Ramos (cell line): ENCODE measurements at regions not wholly inside any gene's neighbourhood (a gene's known extent, or its start where the extent isn't known, plus 50 kb on each side); places are given as distances from the start of the nearest gene placed in this dataset.

Experiments
- in situ Hi-C: fragments of 300-500 bp; cut with MboI; formaldehyde crosslinking; loops from one replicate; pipeline ENCODE4 v1.14.3; 2022; ENCODE audit warnings: low sequenced_read_pairs; ENCODE audit not compliant: unreplicated experiment

- in situ Hi-C loops, result no loop called here
Measured at GRCh38 chr1:95951371-95952102, 717.5 kb downstream of the RWDD3 start.

GRCh38 chr1:95953015-95953414 is 719.0 kb downstream of the RWDD3 start:
- in situ Hi-C loops, result no loop called here

- in situ Hi-C loops, result no loop called here
Measured at GRCh38 chr1:95954585-95954984, 720.6 kb downstream of the RWDD3 start.

- in situ Hi-C loops, result no loop called here
Measured at GRCh38 chr1:95956215-95956614, 722.2 kb downstream of the RWDD3 start.

GRCh38 chr1:95957748-95958147 is 723.7 kb downstream of the RWDD3 start:
- in situ Hi-C loops, result no loop called here

- in situ Hi-C loops, result no loop called here
Measured at GRCh38 chr1:95966866-95967265, 732.9 kb downstream of the RWDD3 start.

GRCh38 chr1:95974586-95974985 is 740.6 kb downstream of the RWDD3 start:
- in situ Hi-C loops, result no loop called here

GRCh38 chr1:95982711-95983110 is 738.9 kb upstream of the PTBP2 start:
- in situ Hi-C loops, result no loop called here

GRCh38 chr1:95983831-95984230 is 737.8 kb upstream of the PTBP2 start:
- in situ Hi-C loops, result no loop called here

- in situ Hi-C loops, result no loop called here
Measured at GRCh38 chr1:95984798-95985374, 736.7 kb upstream of the PTBP2 start.

GRCh38 chr1:95990033-95990432 is 731.6 kb upstream of the PTBP2 start:
- in situ Hi-C loops, result no loop called here

- in situ Hi-C loops, result no loop called here
Measured at GRCh38 chr1:95991787-95992520, 729.6 kb upstream of the PTBP2 start.

GRCh38 chr1:95994643-95995042 is 726.9 kb upstream of the PTBP2 start:
- in situ Hi-C loops, result no loop called here

- in situ Hi-C loops, result no loop called here
Measured at GRCh38 chr1:96002201-96002600, 719.4 kb upstream of the PTBP2 start.

GRCh38 chr1:96002969-96003964 is 718.3 kb upstream of the PTBP2 start:
- in situ Hi-C loops, result no loop called here

GRCh38 chr1:96009831-96010434 is 711.7 kb upstream of the PTBP2 start:
- in situ Hi-C loops, result no loop called here

- in situ Hi-C loops, result no loop called here
Measured at GRCh38 chr1:96011606-96012005, 710.0 kb upstream of the PTBP2 start.

GRCh38 chr1:96016219-96016618 is 705.4 kb upstream of the PTBP2 start:
- in situ Hi-C loops, result no loop called here

GRCh38 chr1:96020378-96020777 is 701.2 kb upstream of the PTBP2 start:
- in situ Hi-C loops, result no loop called here

- in situ Hi-C loops, result no loop called here
Measured at GRCh38 chr1:96025062-96025461, 696.5 kb upstream of the PTBP2 start.
